ENCODE measurements at regions not wholly inside any gene's neighbourhood (a gene's known extent, or its start where the extent isn't known, plus 50 kb on each side); places are given as distances from the start of the nearest gene placed in this dataset.

DNA sequence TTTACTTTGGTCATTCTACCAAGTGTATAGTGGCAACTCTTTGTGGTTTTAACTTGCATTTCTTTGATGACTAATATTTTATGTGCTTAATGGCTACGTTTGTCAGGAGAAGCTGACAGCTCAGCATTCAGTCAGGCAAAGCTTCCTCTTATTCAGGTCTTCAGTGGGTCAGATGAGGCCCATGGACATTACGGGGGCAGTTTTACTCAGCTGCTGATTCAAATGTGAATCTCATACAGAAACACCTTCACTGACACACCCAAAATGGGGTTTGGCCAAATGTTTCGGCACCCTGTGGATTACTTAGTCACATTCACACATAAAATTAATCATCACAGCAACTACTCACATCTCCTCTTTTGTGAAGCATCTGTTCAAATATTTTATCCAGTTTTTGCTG, 104.9 kb upstream of the PLD5 start:
- POLR2A ChIA-PET: no interaction called here
- H3K27ac Mint-ChIP-seq (ENCODE audit: unreplicated experiment): no peak overlapping the region

DNA sequence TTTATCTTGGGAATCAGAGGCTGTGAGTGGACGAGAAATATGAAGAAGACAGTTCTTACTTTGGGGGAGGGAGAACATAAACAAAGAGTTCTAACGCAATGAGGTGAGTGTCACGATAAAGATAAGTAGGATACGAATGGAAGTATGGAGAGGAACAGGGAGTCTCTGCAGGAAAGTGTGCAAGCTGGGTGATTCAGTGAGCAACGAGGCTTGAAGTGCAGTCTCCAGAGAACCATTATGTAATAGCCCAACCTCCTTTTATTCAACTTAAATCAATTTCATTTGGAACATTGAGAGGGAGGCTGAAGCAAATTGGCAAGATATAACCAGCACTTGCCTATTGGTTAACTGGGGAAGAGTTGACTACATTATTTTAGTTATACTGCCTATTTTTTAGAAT, 99.3 kb upstream of the PLD5 start:
- TF ChIP-seq, protein P1, sequence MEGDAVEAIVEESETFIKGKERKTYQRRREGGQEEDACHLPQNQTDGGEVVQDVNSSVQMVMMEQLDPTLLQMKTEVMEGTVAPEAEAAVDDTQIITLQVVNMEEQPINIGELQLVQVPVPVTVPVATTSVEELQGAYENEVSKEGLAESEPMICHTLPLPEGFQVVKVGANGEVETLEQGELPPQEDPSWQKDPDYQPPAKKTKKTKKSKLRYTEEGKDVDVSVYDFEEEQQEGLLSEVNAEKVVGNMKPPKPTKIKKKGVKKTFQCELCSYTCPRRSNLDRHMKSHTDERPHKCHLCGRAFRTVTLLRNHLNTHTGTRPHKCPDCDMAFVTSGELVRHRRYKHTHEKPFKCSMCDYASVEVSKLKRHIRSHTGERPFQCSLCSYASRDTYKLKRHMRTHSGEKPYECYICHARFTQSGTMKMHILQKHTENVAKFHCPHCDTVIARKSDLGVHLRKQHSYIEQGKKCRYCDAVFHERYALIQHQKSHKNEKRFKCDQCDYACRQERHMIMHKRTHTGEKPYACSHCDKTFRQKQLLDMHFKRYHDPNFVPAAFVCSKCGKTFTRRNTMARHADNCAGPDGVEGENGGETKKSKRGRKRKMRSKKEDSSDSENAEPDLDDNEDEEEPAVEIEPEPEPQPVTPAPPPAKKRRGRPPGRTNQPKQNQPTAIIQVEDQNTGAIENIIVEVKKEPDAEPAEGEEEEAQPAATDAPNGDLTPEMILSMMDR (IDR thresholded peaks at IDR 0.05; ENCODE audit: insufficient read depth in 1 of 2, low read depth in 1 of 2, low read length in 1 of 2, severe bottlenecking in 1 of 2, unreplicated experiment in 1 of 2): no peak
- Histone ChIP-seq H3K4me1 (no peaks in the 10 kb centered on the region), H3K9me3 (no peaks in the 10 kb centered on the region), H3K4me3 (ENCODE audit: low read depth, low read length) (no peak overlapping the region), H3K36me3 (ENCODE audit: control insufficient read depth, insufficient read depth, low read length) (no peaks in the 10 kb centered on the region), H3K27me3 (replicated peaks; ENCODE audit: control insufficient read depth, insufficient read depth, low read length) (no peaks in the 10 kb centered on the region)
- H3K4me1 Mint-ChIP-seq (ENCODE audit: low read depth, unreplicated experiment): no peaks in the 10 kb centered on the region
- CTCF ChIA-PET: no interaction called here
- H3K4me3 Mint-ChIP-seq (ENCODE audit: unreplicated experiment): no peak overlapping the region
- DNase-seq: no peak
- no peaks in the 10 kb centered on the region for H3K27me3 Mint-ChIP-seq (ENCODE audit: insufficient read depth, unreplicated experiment)
- POLR2A ChIA-PET: no interaction called here
- H3K9me3 Mint-ChIP-seq (ENCODE audit: unreplicated experiment): no peaks in the 10 kb centered on the region
- no peaks in the 10 kb centered on the region for H3K36me3 Mint-ChIP-seq (ENCODE audit: insufficient read depth, unreplicated experiment)
- intact Hi-C loops (cut with micrococcal nuclease; ENCODE audit: unreplicated experiment): no loop called here
- no TSS peak for BruUV-seq (replicated peaks)
- H3K27ac Mint-ChIP-seq (ENCODE audit: unreplicated experiment): no peak overlapping the region

More for the DNA sequence above, 104.9 kb upstream of the PLD5 start:
- Mint-ChIP-seq H3K4me3 (ENCODE audit: unreplicated experiment) (no peak overlapping the region), H3K4me1 (ENCODE audit: low read depth, unreplicated experiment) (no peaks in the 10 kb centered on the region), H3K9me3 (ENCODE audit: unreplicated experiment) (no peaks in the 10 kb centered on the region), H3K36me3 (ENCODE audit: insufficient read depth, unreplicated experiment) (no peaks in the 10 kb centered on the region), H3K27me3 (ENCODE audit: insufficient read depth, unreplicated experiment) (no peaks in the 10 kb centered on the region)
- intact Hi-C loops (cut with micrococcal nuclease; ENCODE audit: unreplicated experiment): loop anchor here (5.0 kb wide), 1 partner anchor 102 kb away; no protein-coding TSS in a partner anchor
- no peaks in the 10 kb centered on the region for H3K27me3 ChIP-seq (replicated peaks; ENCODE audit: control insufficient read depth, insufficient read depth, low read length)
- H3K36me3 ChIP-seq (ENCODE audit: control insufficient read depth, insufficient read depth, low read length): no peaks in the 10 kb centered on the region
- no peaks in the 10 kb centered on the region for H3K9me3 ChIP-seq
- TF ChIP-seq, protein P1 (IDR thresholded peaks at IDR 0.05; ENCODE audit: insufficient read depth in 1 of 2, low read depth in 1 of 2, low read length in 1 of 2, severe bottlenecking in 1 of 2, unreplicated experiment in 1 of 2): no peak
- DNase-seq: no peak
- H3K4me3 ChIP-seq (ENCODE audit: low read depth, low read length): no peak overlapping the region
- no TSS peak for BruUV-seq (replicated peaks)
- no peaks in the 10 kb centered on the region for H3K4me1 ChIP-seq
- CTCF ChIA-PET: no interaction called here

DNA sequence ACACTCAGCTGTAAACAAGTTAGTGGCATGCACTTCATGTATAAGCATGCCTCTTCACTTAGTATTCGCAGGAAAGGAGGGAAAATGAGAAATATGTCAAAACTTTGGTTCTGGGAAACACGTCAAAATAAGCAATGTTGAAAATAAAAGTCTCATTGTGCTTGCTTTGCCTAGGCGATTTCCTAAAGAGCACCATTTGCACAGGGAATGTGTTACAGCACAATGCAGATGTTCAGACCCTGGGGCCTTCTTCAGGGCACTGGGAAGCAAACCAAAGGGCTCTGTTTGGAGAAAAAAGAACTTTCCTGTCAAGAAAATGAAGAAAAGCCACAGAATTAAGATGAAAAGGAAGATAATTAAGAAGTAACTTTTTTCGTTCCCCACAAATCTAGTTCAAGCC, 98.6 kb upstream of the PLD5 start:
- TF ChIP-seq, protein P1 (IDR thresholded peaks at IDR 0.05; ENCODE audit: insufficient read depth in 1 of 2, low read depth in 1 of 2, low read length in 1 of 2, severe bottlenecking in 1 of 2, unreplicated experiment in 1 of 2): no peak
- Histone ChIP-seq H3K27me3 (replicated peaks; ENCODE audit: control insufficient read depth, insufficient read depth, low read length) (no peaks in the 10 kb centered on the region), H3K9me3 (no peaks in the 10 kb centered on the region), H3K36me3 (ENCODE audit: control insufficient read depth, insufficient read depth, low read length) (no peaks in the 10 kb centered on the region), H3K4me1 (no peaks in the 10 kb centered on the region), H3K4me3 (ENCODE audit: low read depth, low read length) (no peak overlapping the region)
- H3K36me3 Mint-ChIP-seq (ENCODE audit: insufficient read depth, unreplicated experiment): no peaks in the 10 kb centered on the region
- intact Hi-C loops (cut with micrococcal nuclease; ENCODE audit: unreplicated experiment): no loop called here
- H3K9me3 Mint-ChIP-seq (ENCODE audit: unreplicated experiment): no peaks in the 10 kb centered on the region
- DNase-seq: no peak
- no peak overlapping the region for H3K4me3 Mint-ChIP-seq (ENCODE audit: unreplicated experiment)
- ChIA-PET CTCF (no interaction called here), POLR2A (no interaction called here)
- H3K27ac Mint-ChIP-seq (ENCODE audit: unreplicated experiment): no peak overlapping the region
- H3K27me3 Mint-ChIP-seq (ENCODE audit: insufficient read depth, unreplicated experiment): no peaks in the 10 kb centered on the region
- BruUV-seq (replicated peaks): no TSS peak
- no peaks in the 10 kb centered on the region for H3K4me1 Mint-ChIP-seq (ENCODE audit: low read depth, unreplicated experiment)

Measured in Caco-2 (cell line).